Endodermal cell (in vitro differentiated cells): ENCODE measurements at regions not wholly inside any gene's neighbourhood (a gene's known extent, or its start where the extent isn't known, plus 50 kb on each side); places are given as distances from the start of the nearest gene placed in this dataset.

Experiments used
- DNase-seq: peaks from one replicate; pipeline ENCODE4 v3.0.0-alpha.2; 2017
- H3K27ac ChIP-seq: 2 replicates; pipeline ENCODE4 v1.5.1; 2013; ENCODE audit warnings: mild to moderate bottlenecking, low read depth, low read length, moderate library complexity
- H3K27me3 ChIP-seq: 2 replicates; pipeline ENCODE4 v1.6.1; 2013; ENCODE audit warnings: mild to moderate bottlenecking, low read length, moderate library complexity; ENCODE audit not compliant: insufficient read depth, control insufficient read depth, poor library complexity, severe bottlenecking
- H3K36me3 ChIP-seq: 2 replicates; pipeline ENCODE4 v1.7.0; 2013; ENCODE audit warnings: mild to moderate bottlenecking, low read length, moderate library complexity; ENCODE audit not compliant: control insufficient read depth, insufficient read depth
- H3K4me1 ChIP-seq: one replicate; pipeline ENCODE4 v1.7.0; 2013; ENCODE audit warnings: low read length; ENCODE audit not compliant: control insufficient read depth, insufficient read depth
- H3K4me3 ChIP-seq: 2 replicates; pipeline ENCODE4 v1.5.1; 2013; ENCODE audit warnings: mild to moderate bottlenecking, low read length, moderate library complexity
- H3K9ac ChIP-seq: 2 replicates; pipeline ENCODE4 v1.6.1; 2013; ENCODE audit warnings: mild to moderate bottlenecking, low read length, moderate library complexity; ENCODE audit not compliant: poor library complexity, severe bottlenecking; ENCODE audit errors: extremely low read depth
- H3K9me3 ChIP-seq: 2 replicates; pipeline ENCODE4 v1.6.1; 2013; ENCODE audit warnings: mild to moderate bottlenecking, low read length, moderate library complexity; ENCODE audit not compliant: control insufficient read depth
- H3K27ac Mint-ChIP-seq: 2 replicates; pipeline ENCODE4 v1.8.0; 2020; ENCODE audit warnings: mixed read lengths
- H3K27me3 Mint-ChIP-seq: 2 replicates; pipeline ENCODE4 v1.8.0; 2021; ENCODE audit warnings: mild to moderate bottlenecking, mixed read lengths; ENCODE audit not compliant: insufficient read depth
- H3K36me3 Mint-ChIP-seq: 2 replicates; pipeline ENCODE4 v1.8.0; 2020; ENCODE audit warnings: low read depth, mixed read lengths
- H3K4me1 Mint-ChIP-seq: 2 replicates; pipeline ENCODE4 v1.8.0; 2020; ENCODE audit warnings: mixed read lengths
- H3K4me3 Mint-ChIP-seq: 2 replicates; pipeline ENCODE4 v1.8.0; 2020; ENCODE audit warnings: mild to moderate bottlenecking, moderate library complexity, mixed read lengths
- H3K9me3 Mint-ChIP-seq: 2 replicates; pipeline ENCODE4 v1.8.0; 2020; ENCODE audit warnings: mild to moderate bottlenecking, mixed read lengths
- CTCF ChIP-seq: fragments of 200-600 bp; sonication (generic); conservative IDR thresholded peaks from 2 replicates; pipeline ENCODE4 v1.5.0; 2021; ENCODE audit warnings: antibody characterized with exemption, mild to moderate bottlenecking
- WGBS, 2 experiments: methylation state at CpG; one replicate each; pipeline versions ENCODE4 v1.1.5 to v1.1.7; 2013; ENCODE audit warnings: missing lambda C conversion rate in 2 of 2, mixed read lengths in 1 of 2; ENCODE audit not compliant: insufficient coverage in 1 of 2, insufficient read length in 1 of 2; 5-methylcytosine and 5-hydroxymethylcytosine counted together

GRCh38 chr6:138716971-138717665 lies 56.5 kb upstream of the CCDC28A start:
- Mint-ChIP-seq H3K27ac (no peak overlapping the region), H3K4me1 (no peaks in the 10 kb centered on the region), H3K27me3 (no peaks in the 10 kb centered on the region), H3K36me3 (no peaks in the 10 kb centered on the region), H3K9me3 (peaks cover 27% of the 10 kb centered on the region), H3K4me3 (no peak overlapping the region)
- DNase-seq, result no peak
- H3K27me3 ChIP-seq, result no peaks in the 10 kb centered on the region
- no peak overlapping the region for H3K9ac ChIP-seq
- H3K4me3 ChIP-seq, result no peak overlapping the region
- no peak overlapping the region for H3K27ac ChIP-seq
- WGBS, 2 experiments, result 89 to 100% methylated on average over 2 to 4 of the region's 4 CpGs
- H3K9me3 ChIP-seq, result peaks cover 16% of the 10 kb centered on the region
- H3K36me3 ChIP-seq, result no peaks in the 10 kb centered on the region
- no peak for TF ChIP-seq CTCF
- H3K4me1 ChIP-seq, result no peaks in the 10 kb centered on the region

GRCh38 chr6:138719011-138719635 lies 54.4 kb upstream of the CCDC28A start:
- 93 to 100% methylated on average over 1 to 3 of the region's 3 CpGs for WGBS, 2 experiments
- no peak overlapping the region for H3K27ac Mint-ChIP-seq
- H3K9me3 Mint-ChIP-seq, result peaks cover 10% of the 10 kb centered on the region
- Histone ChIP-seq H3K4me1 (peaks cover 3% of the 10 kb centered on the region), H3K4me3 (no peak overlapping the region), H3K27ac (no peak overlapping the region), H3K9me3 (peaks cover 6% of the 10 kb centered on the region), H3K36me3 (no peaks in the 10 kb centered on the region), H3K27me3 (no peaks in the 10 kb centered on the region), H3K9ac (no peak overlapping the region)
- peaks cover 6% of the 10 kb centered on the region for H3K4me1 Mint-ChIP-seq
- no peak for DNase-seq
- no peak overlapping the region for H3K4me3 Mint-ChIP-seq
- no peaks in the 10 kb centered on the region for H3K36me3 Mint-ChIP-seq
- TF ChIP-seq CTCF, result no peak
- H3K27me3 Mint-ChIP-seq, result no peaks in the 10 kb centered on the region

GRCh38 chr6:138719744-138720143 lies 53.8 kb upstream of the CCDC28A start:
- no peaks in the 10 kb centered on the region for H3K36me3 Mint-ChIP-seq
- no peak overlapping the region for H3K27ac ChIP-seq

More at GRCh38 chr6:138719744-138720143, 53.8 kb upstream of the CCDC28A start:
- Mint-ChIP-seq H3K27ac (no peak overlapping the region), H3K4me1 (peaks cover 9% of the 10 kb centered on the region), H3K27me3 (no peaks in the 10 kb centered on the region), H3K4me3 (no peak overlapping the region), H3K9me3 (peaks cover 6% of the 10 kb centered on the region)
- no peak for TF ChIP-seq CTCF
- H3K9me3 ChIP-seq, result no peaks in the 10 kb centered on the region
- no peak overlapping the region for H3K4me3 ChIP-seq
- H3K9ac ChIP-seq, result no peak overlapping the region
- peaks cover 3% of the 10 kb centered on the region for H3K4me1 ChIP-seq
- 100% methylated on average over 1 of the region's 1 CpG; no CpG with 5 or more reads in 1 of the 2 experiments for WGBS, 2 experiments
- DNase-seq, result no peak
- no peaks in the 10 kb centered on the region for H3K36me3 ChIP-seq
- no peaks in the 10 kb centered on the region for H3K27me3 ChIP-seq
